Esophagus squamous epithelium (tissue), 4 donors: ENCODE measurements at regions not wholly inside any gene's neighbourhood (a gene's known extent, or its start where the extent isn't known, plus 50 kb on each side); places are given as distances from the start of the nearest gene placed in this dataset.

Experiments
- POLR2A ChIP-seq, 4 donors: fragments of 450-650 bp; IDR thresholded peaks; one replicate each; pipeline ENCODE4 v1.6.1; 2017; ENCODE audit warnings: antibody characterized with exemption in 4 of 4, mild to moderate bottlenecking in 4 of 4, moderate library complexity in 3 of 4
- TF ChIP-seq, protein P1 (sequence below), 6 experiments: fragments of 450-650 bp in 4 of 6; fragments of 200-600 bp in 2 of 6; sonication (generic) in 2 of 6; IDR thresholded peaks; one replicate each; pipeline ENCODE4 v1.5.1; 2016 to 2019; ENCODE audit warnings: antibody characterized with exemption in 6 of 6, mild to moderate bottlenecking in 4 of 6, moderate library complexity in 4 of 6

DNA sequence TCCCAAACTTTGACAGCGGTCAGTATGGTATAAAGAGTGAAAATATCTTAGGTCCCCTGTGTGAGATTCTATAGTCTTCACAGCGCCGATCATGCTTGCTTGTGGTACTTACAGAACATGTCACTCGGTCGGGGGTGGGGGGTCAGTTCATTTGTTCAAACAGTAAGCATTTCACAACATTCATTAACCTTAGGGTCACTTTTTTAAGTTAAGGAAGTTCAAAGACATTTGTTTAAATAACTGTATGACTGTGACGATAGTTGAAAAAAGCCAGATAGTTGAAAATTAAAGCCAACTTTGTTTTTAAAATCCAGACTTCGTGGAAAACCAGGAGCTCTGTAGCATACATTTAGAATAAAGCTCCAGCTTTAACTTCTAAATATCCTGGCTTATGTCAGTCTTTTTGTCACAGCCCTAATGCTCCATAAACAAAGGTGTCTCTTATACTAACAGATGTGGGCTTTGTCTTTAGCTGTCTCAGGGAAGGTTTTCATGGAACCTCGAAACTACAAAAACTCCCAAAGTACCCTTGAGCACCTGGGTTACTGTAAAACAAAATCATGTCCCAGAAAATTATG, 57.9 kb upstream of the PHACTR2 start:
- no peak for TF ChIP-seq POLR2A (IDR thresholded peaks at IDR 0.05)
- TF ChIP-seq, protein P1, sequence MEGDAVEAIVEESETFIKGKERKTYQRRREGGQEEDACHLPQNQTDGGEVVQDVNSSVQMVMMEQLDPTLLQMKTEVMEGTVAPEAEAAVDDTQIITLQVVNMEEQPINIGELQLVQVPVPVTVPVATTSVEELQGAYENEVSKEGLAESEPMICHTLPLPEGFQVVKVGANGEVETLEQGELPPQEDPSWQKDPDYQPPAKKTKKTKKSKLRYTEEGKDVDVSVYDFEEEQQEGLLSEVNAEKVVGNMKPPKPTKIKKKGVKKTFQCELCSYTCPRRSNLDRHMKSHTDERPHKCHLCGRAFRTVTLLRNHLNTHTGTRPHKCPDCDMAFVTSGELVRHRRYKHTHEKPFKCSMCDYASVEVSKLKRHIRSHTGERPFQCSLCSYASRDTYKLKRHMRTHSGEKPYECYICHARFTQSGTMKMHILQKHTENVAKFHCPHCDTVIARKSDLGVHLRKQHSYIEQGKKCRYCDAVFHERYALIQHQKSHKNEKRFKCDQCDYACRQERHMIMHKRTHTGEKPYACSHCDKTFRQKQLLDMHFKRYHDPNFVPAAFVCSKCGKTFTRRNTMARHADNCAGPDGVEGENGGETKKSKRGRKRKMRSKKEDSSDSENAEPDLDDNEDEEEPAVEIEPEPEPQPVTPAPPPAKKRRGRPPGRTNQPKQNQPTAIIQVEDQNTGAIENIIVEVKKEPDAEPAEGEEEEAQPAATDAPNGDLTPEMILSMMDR (IDR thresholded peaks at IDR 0.05), result no peak
